ENCODE measurements at regions not wholly inside any gene's neighbourhood (a gene's known extent, or its start where the extent isn't known, plus 50 kb on each side); places are given as distances from the start of the nearest gene placed in this dataset.

- no peak overlapping the region for H3K27ac ChIP-seq (ENCODE audit: control insufficient read depth, insufficient read depth)
- no peaks in the 10 kb centered on the region for H3K79me2 ChIP-seq (ENCODE audit: control insufficient read depth, insufficient read depth, low read length)
- DNase-seq (ENCODE audit: low read depth, low spot score) = no peak
- FAIRE-seq = no peak
- no peak overlapping the region for H3K9ac ChIP-seq (ENCODE audit: control insufficient read depth, insufficient read depth, low read length)
- no TSS peak for BruUV-seq (replicated peaks)
- no peak overlapping the region for H2AFZ ChIP-seq (ENCODE audit: control insufficient read depth, low read depth, low read length)
- H3K4me2 ChIP-seq (ENCODE audit: control insufficient read depth, insufficient read depth) = no peak overlapping the region
- H3K36me3 ChIP-seq (ENCODE audit: control insufficient read depth in 2 of 2, insufficient read depth in 2 of 2, low read length in 1 of 2) = no peaks in the 10 kb centered on the region
- no peaks in the 10 kb centered on the region for H4K20me1 ChIP-seq (ENCODE audit: control insufficient read depth, insufficient read depth)
- RAD21 ChIA-PET (ENCODE audit: unreplicated experiment) = no interaction called here
- 63% methylated on average over 21 of the region's 21 CpGs for WGBS (ENCODE audit: insufficient coverage, insufficient replicate concordance, low lambda C conversion rate, missing lambda C conversion rate)
- H3K4me1 ChIP-seq (ENCODE audit: control insufficient read depth, insufficient read depth, low read length) = peaks cover 11% of the 10 kb centered on the region
- H3K9me3 ChIP-seq (replicated peaks; ENCODE audit: control insufficient read depth, insufficient read depth, low read length) = no peaks in the 10 kb centered on the region
- no peak for ATAC-seq
- no peak for TF ChIP-seq CHD2 (IDR thresholded peaks at IDR 0.05; ENCODE audit: borderline replicate concordance, low read depth, low read length)
- TF ChIP-seq ZNF592 (IDR thresholded peaks at IDR 0.05) = no peak
- TF ChIP-seq STAT3 (IDR thresholded peaks at IDR 0.05; ENCODE audit: low read depth, low read length) = no peak
- TF ChIP-seq REST (IDR thresholded peaks at IDR 0.05; ENCODE audit: low read depth, low read length) = no peak
- H3K27me3 ChIP-seq (replicated peaks in 1 of 2; ENCODE audit: control insufficient read depth in 2 of 2, insufficient read depth in 2 of 2, low read length in 1 of 2) = no peaks in the 10 kb centered on the region
- in situ Hi-C loops (cut with MboI) = no loop called here
- CTCF ChIA-PET = no interaction called here
- SMC1A ChIA-PET (ENCODE audit: uncharacterized antibody, unreplicated experiment) = no interaction called here
- intact Hi-C loops (cut with micrococcal nuclease; ENCODE audit: unreplicated experiment) = no loop called here
- H3K4me3 ChIP-seq = no peak overlapping the region
- POLR2A ChIA-PET = no interaction called here
Measured at GRCh38 chr16:50478075-50478772, 70.0 kb upstream of the NKD1 start.
